ENCODE measurements at regions not wholly inside any gene's neighbourhood (a gene's known extent, or its start where the extent isn't known, plus 50 kb on each side); places are given as distances from the start of the nearest gene placed in this dataset.

DNA sequence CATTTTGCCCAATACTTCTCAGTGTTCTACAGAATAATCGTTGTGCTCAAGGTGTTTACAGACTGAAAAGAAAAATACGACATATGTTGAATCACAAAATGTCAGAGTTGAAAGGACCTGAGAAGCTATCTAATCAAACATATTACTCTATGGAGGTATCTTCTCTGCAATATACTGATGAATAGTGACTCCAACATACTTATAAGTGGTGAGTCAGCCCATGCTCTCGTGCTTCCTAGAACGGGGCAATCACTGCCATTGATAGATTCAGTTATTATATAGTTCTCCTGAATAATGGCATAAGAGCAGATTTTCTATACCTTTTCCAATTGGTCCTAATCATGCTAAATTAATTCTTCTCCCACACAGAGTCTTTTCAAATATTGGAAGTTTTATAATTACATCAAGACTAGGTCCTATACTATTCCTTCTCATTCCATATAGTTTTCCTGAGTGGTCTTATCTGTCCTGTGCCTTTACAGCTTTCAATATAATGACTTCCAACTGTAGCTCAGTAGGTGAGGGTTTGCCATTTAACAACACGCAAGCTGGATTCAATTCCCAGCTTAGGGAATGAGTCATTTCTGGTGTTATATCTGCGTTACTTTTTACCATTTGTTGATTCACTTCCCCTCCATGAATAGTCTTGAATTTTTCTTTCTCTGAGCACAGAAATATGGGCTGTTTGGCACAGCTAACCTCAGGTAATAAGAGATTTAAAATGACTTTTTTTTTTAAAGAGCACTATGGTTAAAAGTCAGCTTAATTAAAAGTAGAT, 81.1 kb downstream of the PLK2 start:
- TF ChIP-seq, protein P1, sequence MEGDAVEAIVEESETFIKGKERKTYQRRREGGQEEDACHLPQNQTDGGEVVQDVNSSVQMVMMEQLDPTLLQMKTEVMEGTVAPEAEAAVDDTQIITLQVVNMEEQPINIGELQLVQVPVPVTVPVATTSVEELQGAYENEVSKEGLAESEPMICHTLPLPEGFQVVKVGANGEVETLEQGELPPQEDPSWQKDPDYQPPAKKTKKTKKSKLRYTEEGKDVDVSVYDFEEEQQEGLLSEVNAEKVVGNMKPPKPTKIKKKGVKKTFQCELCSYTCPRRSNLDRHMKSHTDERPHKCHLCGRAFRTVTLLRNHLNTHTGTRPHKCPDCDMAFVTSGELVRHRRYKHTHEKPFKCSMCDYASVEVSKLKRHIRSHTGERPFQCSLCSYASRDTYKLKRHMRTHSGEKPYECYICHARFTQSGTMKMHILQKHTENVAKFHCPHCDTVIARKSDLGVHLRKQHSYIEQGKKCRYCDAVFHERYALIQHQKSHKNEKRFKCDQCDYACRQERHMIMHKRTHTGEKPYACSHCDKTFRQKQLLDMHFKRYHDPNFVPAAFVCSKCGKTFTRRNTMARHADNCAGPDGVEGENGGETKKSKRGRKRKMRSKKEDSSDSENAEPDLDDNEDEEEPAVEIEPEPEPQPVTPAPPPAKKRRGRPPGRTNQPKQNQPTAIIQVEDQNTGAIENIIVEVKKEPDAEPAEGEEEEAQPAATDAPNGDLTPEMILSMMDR (IDR thresholded peaks at IDR 0.05; ENCODE audit: insufficient read depth, low read depth, low read length), result no peak
- TF ChIP-seq EZH2 (IDR thresholded peaks at IDR 0.05; ENCODE audit: insufficient read depth, low read length), result no peak
